Testis (tissue), 2 donors: ENCODE measurements at regions not wholly inside any gene's neighbourhood (a gene's known extent, or its start where the extent isn't known, plus 50 kb on each side); places are given as distances from the start of the nearest gene placed in this dataset.

Experiments used
- POLR2A ChIP-seq: fragments of 450-650 bp; IDR thresholded peaks from one replicate; pipeline ENCODE4 v1.6.1; 2017; ENCODE audit warnings: antibody characterized with exemption, mild to moderate bottlenecking, moderate library complexity
- TF ChIP-seq, protein P1 (sequence below), 3 experiments: fragments of 450-650 bp in 2 of 3; fragments of 200-600 bp in 1 of 3; sonication (generic) in 1 of 3; IDR thresholded peaks; one replicate each; pipeline ENCODE4 v1.5.1; 2016 to 2019; ENCODE audit warnings: antibody characterized with exemption in 3 of 3, mild to moderate bottlenecking in 2 of 3, moderate library complexity in 1 of 3

DNA sequence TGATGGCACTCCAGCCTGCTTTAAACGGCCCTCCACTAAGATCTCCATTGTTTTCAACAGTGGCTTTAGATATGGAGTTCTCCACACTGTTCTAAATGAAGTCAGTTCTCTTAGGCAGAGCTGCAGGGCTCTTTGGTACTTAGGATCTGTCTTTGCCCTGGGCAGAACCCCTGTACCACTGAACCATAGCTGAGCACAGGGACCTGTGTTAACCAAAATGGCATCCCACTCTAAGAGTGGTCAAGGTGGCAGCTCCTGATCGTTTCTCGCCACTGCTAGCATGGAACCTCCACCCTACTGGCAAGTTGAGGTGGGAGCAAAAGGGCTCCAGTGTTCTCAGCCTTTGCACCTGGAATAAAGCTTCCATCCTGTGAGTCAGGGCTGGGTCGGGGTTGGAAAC is 186.7 kb downstream of the TM2D1 start:
- TF ChIP-seq POLR2A: no peak
- TF ChIP-seq, protein P1, sequence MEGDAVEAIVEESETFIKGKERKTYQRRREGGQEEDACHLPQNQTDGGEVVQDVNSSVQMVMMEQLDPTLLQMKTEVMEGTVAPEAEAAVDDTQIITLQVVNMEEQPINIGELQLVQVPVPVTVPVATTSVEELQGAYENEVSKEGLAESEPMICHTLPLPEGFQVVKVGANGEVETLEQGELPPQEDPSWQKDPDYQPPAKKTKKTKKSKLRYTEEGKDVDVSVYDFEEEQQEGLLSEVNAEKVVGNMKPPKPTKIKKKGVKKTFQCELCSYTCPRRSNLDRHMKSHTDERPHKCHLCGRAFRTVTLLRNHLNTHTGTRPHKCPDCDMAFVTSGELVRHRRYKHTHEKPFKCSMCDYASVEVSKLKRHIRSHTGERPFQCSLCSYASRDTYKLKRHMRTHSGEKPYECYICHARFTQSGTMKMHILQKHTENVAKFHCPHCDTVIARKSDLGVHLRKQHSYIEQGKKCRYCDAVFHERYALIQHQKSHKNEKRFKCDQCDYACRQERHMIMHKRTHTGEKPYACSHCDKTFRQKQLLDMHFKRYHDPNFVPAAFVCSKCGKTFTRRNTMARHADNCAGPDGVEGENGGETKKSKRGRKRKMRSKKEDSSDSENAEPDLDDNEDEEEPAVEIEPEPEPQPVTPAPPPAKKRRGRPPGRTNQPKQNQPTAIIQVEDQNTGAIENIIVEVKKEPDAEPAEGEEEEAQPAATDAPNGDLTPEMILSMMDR (IDR thresholded peaks at IDR 0.05): no peak
